Posterior cingulate gyrus (tissue), 11 donors: ENCODE measurements at regions not wholly inside any gene's neighbourhood (a gene's known extent, or its start where the extent isn't known, plus 50 kb on each side); places are given as distances from the start of the nearest gene placed in this dataset.
"Not testable (repeated sequence)": the region's sequence is repeated elsewhere in the genome, so short reads cannot be mapped to it uniquely, and the experiment has no call there.

Experiments used
- DNase-seq, 10 donors: peaks; one replicate each; pipeline versions ENCODE4 v3.0.0 to v3.0.0-alpha.2; 2020 to 2021; ENCODE audit warnings: mixed read lengths in 3 of 10
- intact Hi-C: fragments of 100-400 bp; cut with DNase I; formaldehyde crosslinking; loops from one replicate; pipeline ENCODE4 v1.15.1; 2023

- no peak for DNase-seq
- intact Hi-C loops, result no loop called here
Observed at GRCh38 chr20:12535770-12536169, 473.0 kb upstream of the SPTLC3 start.

- no peak for DNase-seq
- intact Hi-C loops, result no loop called here
Observed at GRCh38 chr20:12554426-12554825, 454.3 kb upstream of the SPTLC3 start.

GRCh38 chr20:12555369-12555768 lies 453.4 kb upstream of the SPTLC3 start:
- intact Hi-C loops, result no loop called here
- DNase-seq, result no peak

- peak in 1 of 10 donors; percentile 53 for DNase-seq
- intact Hi-C loops, result not testable (repeated sequence)
Observed at GRCh38 chr20:12555849-12556248, 452.9 kb upstream of the SPTLC3 start.

GRCh38 chr20:12557224-12557623 lies 451.5 kb upstream of the SPTLC3 start:
- DNase-seq, result no peak
- intact Hi-C loops, result no loop called here

- no peak for DNase-seq
- intact Hi-C loops, result no loop called here
Observed at GRCh38 chr20:12564979-12565378, 443.8 kb upstream of the SPTLC3 start.

- intact Hi-C loops, result no loop called here
- no peak for DNase-seq
Observed at GRCh38 chr20:12566596-12566995, 442.2 kb upstream of the SPTLC3 start.

- intact Hi-C loops, result no loop called here
- peak in 1 of 10 donors; percentile 35 for DNase-seq
Observed at GRCh38 chr20:12570371-12570770, 438.4 kb upstream of the SPTLC3 start.

- DNase-seq, result no peak
Observed at GRCh38 chr20:12573442-12573841, 435.3 kb upstream of the SPTLC3 start.

GRCh38 chr20:12575352-12576095 lies 433.2 kb upstream of the SPTLC3 start:
- intact Hi-C loops, result no loop called here
- peak in 1 of 10 donors; percentile 18 for DNase-seq

More at GRCh38 chr20:12573442-12573841, 435.3 kb upstream of the SPTLC3 start:
- intact Hi-C loops, result no loop called here

GRCh38 chr20:12577213-12577612 lies 431.6 kb upstream of the SPTLC3 start:
- DNase-seq, result no peak
- intact Hi-C loops, result no loop called here

GRCh38 chr20:12581644-12582289 lies 427.0 kb upstream of the SPTLC3 start:
- no peak for DNase-seq
- intact Hi-C loops, result no loop called here

- DNase-seq, intact Hi-C loops: not testable (repeated sequence)
Observed at GRCh38 chr20:12582710-12583109, 426.1 kb upstream of the SPTLC3 start.

GRCh38 chr20:12591949-12592470 lies 416.8 kb upstream of the SPTLC3 start:
- DNase-seq, result no peak
- intact Hi-C loops, result no loop called here

GRCh38 chr20:12592756-12593155 lies 416.0 kb upstream of the SPTLC3 start:
- DNase-seq, result no peak
- intact Hi-C loops, result no loop called here

- intact Hi-C loops, result no loop called here
- DNase-seq, result no peak
Observed at GRCh38 chr20:12593342-12593873, 415.4 kb upstream of the SPTLC3 start.

GRCh38 chr20:12594410-12595088 lies 414.2 kb upstream of the SPTLC3 start:
- no peak for DNase-seq
- intact Hi-C loops, result no loop called here

- DNase-seq, result no peak
- intact Hi-C loops, result no loop called here
Observed at GRCh38 chr20:12595841-12596240, 412.9 kb upstream of the SPTLC3 start.

- intact Hi-C loops, result no loop called here
- DNase-seq, result no peak
Observed at GRCh38 chr20:12596863-12597262, 411.9 kb upstream of the SPTLC3 start.

- no peak for DNase-seq
- intact Hi-C loops, result no loop called here
Observed at GRCh38 chr20:12597551-12597950, 411.2 kb upstream of the SPTLC3 start.

- intact Hi-C loops, result no loop called here
- DNase-seq, result no peak
Observed at GRCh38 chr20:12598894-12599293, 409.9 kb upstream of the SPTLC3 start.
